HepG2 (cell line): ENCODE measurements at regions not wholly inside any gene's neighbourhood (a gene's known extent, or its start where the extent isn't known, plus 50 kb on each side); places are given as distances from the start of the nearest gene placed in this dataset.

Source experiments
- ATAC-seq: fragments of 200-7000 bp; cut with Tn5 transposase; 3 replicates; pipeline ENCODE4 v1.9.1; 2020; ENCODE audit warnings: mild to moderate bottlenecking, moderate library complexity
- BruUV-seq: library from RNA; stranded (reverse); fragments of 400-500 nt; replicated peaks from 2 replicates; lab custom pipeline; 2021; lab: Mats Ljungman, UMichigan
- CTCF ChIA-PET: fragments of 300-600 bp; formaldehyde crosslinking; extraction: SDS; loops from one replicate; lab custom pipeline; 2021; ENCODE audit warnings: low total read pairs, inconsistent platforms, low intra/inter-chr PET ratio; lab: Yijun Ruan, JAX
- POLR2A ChIA-PET: fragments of 350-600 bp; sonication (Branson Sonifier 250); formaldehyde crosslinking; loops from one replicate; lab custom pipeline; 2020; ENCODE audit warnings: antibody characterized with exemption, inconsistent platforms; lab: Yijun Ruan, JAX
- DNase-seq: peaks from one replicate; pipeline ENCODE4 v3.0.0-alpha.2; 2015; ENCODE audit warnings: low spot score
- FAIRE-seq: peaks from 3 replicates; lab custom pipeline; 2011; peaks lifted over from hg19 to GRCh38; lab: Jason Lieb, UNC
- H2AFZ ChIP-seq: one replicate; pipeline ENCODE4 v1.6.1; 2011; ENCODE audit warnings: low read length, inconsistent platforms
- H3K27ac ChIP-seq: fragments of 300-600 bp; 3 replicates; pipeline ENCODE4 v1.8.0; 2011; ENCODE audit warnings: mixed run types, mild to moderate bottlenecking, mixed read lengths, low read length, inconsistent platforms; ENCODE audit not compliant: insufficient read depth; ENCODE audit errors: extremely low read length
- H3K27me3 ChIP-seq, 2 experiments: fragments of 200-600 bp in 1 of 2; 2 replicates in 1 of 2; 3 replicates in 1 of 2; pipeline versions ENCODE4 v1.6.0 to v1.8.0; 2011; ENCODE audit warnings: low read length in 2 of 2, mild to moderate bottlenecking in 2 of 2, moderate library complexity in 2 of 2, inconsistent platforms in 1 of 2; ENCODE audit not compliant: insufficient read depth in 2 of 2, control insufficient read depth in 1 of 2
- H3K36me3 ChIP-seq, 2 experiments: fragments of 200-600 bp in 1 of 2; replicated peaks in 1 of 2; 2 replicates in 1 of 2; 3 replicates in 1 of 2; pipeline versions ENCODE4 v1.5.1 to v1.8.0; 2011; ENCODE audit warnings: low read length in 2 of 2, inconsistent platforms in 1 of 2; ENCODE audit not compliant: insufficient read depth in 2 of 2, control insufficient read depth in 1 of 2
- H3K4me1 ChIP-seq: 2 replicates; pipeline ENCODE4 v1.5.1; 2012; ENCODE audit warnings: low read length, inconsistent platforms; ENCODE audit not compliant: insufficient read depth
- H3K4me2 ChIP-seq: 2 replicates; pipeline ENCODE4 v1.6.0; 2011; ENCODE audit warnings: low read depth, low read length, inconsistent platforms
- H3K4me3 ChIP-seq, 3 experiments: fragments of 200-600 bp in 1 of 3; sonication (generic), shearing (Covaris generic) in 1 of 3; replicated peaks in 1 of 3; 2 replicates each; pipeline ENCODE4 v1.5.1; 2011 to 2016; ENCODE audit warnings: low read length in 3 of 3, inconsistent platforms in 2 of 3, low read depth in 2 of 3, mild to moderate bottlenecking in 2 of 3, control low read depth in 1 of 3, mixed read lengths in 1 of 3; ENCODE audit not compliant: insufficient read depth in 1 of 3
- H3K79me2 ChIP-seq: one replicate; pipeline ENCODE4 v1.6.1; 2011; ENCODE audit warnings: low read length, inconsistent platforms; ENCODE audit not compliant: insufficient read depth
- H3K9ac ChIP-seq: 2 replicates; pipeline ENCODE4 v1.6.0; 2011; ENCODE audit warnings: mild to moderate bottlenecking, low read depth, low read length, inconsistent platforms; ENCODE audit not compliant: insufficient read depth
- H3K9me3 ChIP-seq: 2 replicates; pipeline ENCODE4 v1.5.1; 2012; ENCODE audit warnings: mild to moderate bottlenecking, low read length
- H4K20me1 ChIP-seq: 2 replicates; pipeline ENCODE4 v1.6.0; 2011; ENCODE audit warnings: inconsistent platforms, mild to moderate bottlenecking, low read length, moderate library complexity; ENCODE audit not compliant: insufficient read depth
- ARNTL ChIP-seq: sonication (generic); formaldehyde crosslinking; IDR thresholded peaks from 2 replicates; pipeline ENCODE4 v1.4.0; 2020; ENCODE audit warnings: mild to moderate bottlenecking, missing genetic modification reagents
- MEIS2 ChIP-seq: sonication (generic); formaldehyde crosslinking; IDR thresholded peaks from 2 replicates; pipeline ENCODE4 v1.9.0; 2021; ENCODE audit warnings: mild to moderate bottlenecking, missing genetic modification reagents
- MIER3 ChIP-seq: IDR thresholded peaks from 2 replicates; pipeline ENCODE4 v1.6.1; 2016; ENCODE audit warnings: missing compliant biosample characterization, borderline replicate concordance
- MXD4 ChIP-seq: IDR thresholded peaks from 2 replicates; pipeline ENCODE4 v1.6.1; 2016; ENCODE audit warnings: mild to moderate bottlenecking, missing biosample characterization, missing genetic modification reagents
- POGZ ChIP-seq: sonication (generic); formaldehyde crosslinking; IDR thresholded peaks from 2 replicates; pipeline ENCODE4 v1.4.0; 2020; ENCODE audit warnings: mild to moderate bottlenecking, missing genetic modification reagents
- U2AF2 ChIP-seq: fragments of 200-400 bp; formaldehyde crosslinking; IDR thresholded peaks from 2 replicates; pipeline ENCODE4 v1.6.1; 2017; ENCODE audit warnings: low read depth, mild to moderate bottlenecking, low read length
- ZNF136 ChIP-seq: sonication (generic); formaldehyde crosslinking; IDR thresholded peaks from 2 replicates; pipeline ENCODE4 v1.8.1; 2022; ENCODE audit warnings: low read depth, mild to moderate bottlenecking, moderate library complexity, missing genetic modification reagents
- ZNF224 ChIP-seq: sonication (generic); formaldehyde crosslinking; IDR thresholded peaks from 2 replicates; pipeline ENCODE4 v1.5.0; 2020; ENCODE audit warnings: mild to moderate bottlenecking, missing genetic modification reagents
- WGBS: methylation state at CpG from one replicate; pipeline ENCODE4 v1.1.6; 2017; ENCODE audit warnings: low lambda C conversion rate; 5-methylcytosine and 5-hydroxymethylcytosine counted together
- in situ Hi-C: cut with HindIII; loops from 2 replicates; pipeline ENCODE4 v1.10.0; 2017; ENCODE audit warnings: low pct_unique_long_range_greater_than_20kb; ENCODE audit not compliant: extremely low pct_ligation_motif_present
- intact Hi-C: fragments of 100-400 bp; cut with micrococcal nuclease; formaldehyde crosslinking; loops from one replicate; pipeline ENCODE4 v1.10.0; 2022; ENCODE audit not compliant: unreplicated experiment
- TF ChIP-seq, protein P1 (sequence below): sonication (generic); formaldehyde crosslinking; IDR thresholded peaks from 2 replicates; pipeline ENCODE4 v1.4.0; 2020; ENCODE audit warnings: missing genetic modification reagents, borderline replicate concordance
- TF ChIP-seq, protein P2 (sequence below): sonication (generic); formaldehyde crosslinking; IDR thresholded peaks from 2 replicates; pipeline ENCODE4 v1.4.0; 2020; ENCODE audit warnings: missing genetic modification reagents
- TF ChIP-seq, protein P3 (sequence below): sonication (generic); formaldehyde crosslinking; IDR thresholded peaks from 2 replicates; pipeline ENCODE4 v1.8.0; 2022; ENCODE audit warnings: missing genetic modification reagents, mild to moderate bottlenecking, inconsistent platforms, borderline replicate concordance

DNA sequence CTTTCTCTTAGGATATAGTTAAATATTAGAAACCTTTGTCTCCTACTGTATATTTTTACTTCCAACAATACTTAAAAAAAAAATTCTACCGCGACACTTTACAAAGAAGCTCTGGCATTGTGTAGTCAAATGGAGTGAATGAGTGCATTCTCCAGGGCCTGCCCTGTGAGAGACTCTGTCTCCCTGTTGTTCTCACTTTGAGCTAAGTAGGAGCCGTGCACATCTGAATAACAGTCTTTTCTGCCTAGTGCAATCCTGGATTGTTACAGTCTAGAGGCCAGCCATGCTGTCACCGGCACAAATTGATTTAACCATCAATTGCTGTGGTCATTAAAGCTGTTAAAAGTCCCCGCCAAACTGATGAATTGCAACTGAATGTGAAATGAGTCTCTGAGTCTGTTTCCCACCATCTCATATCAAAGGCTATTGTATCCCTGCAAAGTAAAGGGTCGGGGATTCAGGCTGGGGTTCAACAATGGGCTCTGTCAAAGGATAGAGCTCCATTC is 156.0 kb downstream of the RFPL4B start (continued):
- no peak for TF ChIP-seq ZNF224 (CRISPR knock-in tag)
- TF ChIP-seq, protein P1, sequence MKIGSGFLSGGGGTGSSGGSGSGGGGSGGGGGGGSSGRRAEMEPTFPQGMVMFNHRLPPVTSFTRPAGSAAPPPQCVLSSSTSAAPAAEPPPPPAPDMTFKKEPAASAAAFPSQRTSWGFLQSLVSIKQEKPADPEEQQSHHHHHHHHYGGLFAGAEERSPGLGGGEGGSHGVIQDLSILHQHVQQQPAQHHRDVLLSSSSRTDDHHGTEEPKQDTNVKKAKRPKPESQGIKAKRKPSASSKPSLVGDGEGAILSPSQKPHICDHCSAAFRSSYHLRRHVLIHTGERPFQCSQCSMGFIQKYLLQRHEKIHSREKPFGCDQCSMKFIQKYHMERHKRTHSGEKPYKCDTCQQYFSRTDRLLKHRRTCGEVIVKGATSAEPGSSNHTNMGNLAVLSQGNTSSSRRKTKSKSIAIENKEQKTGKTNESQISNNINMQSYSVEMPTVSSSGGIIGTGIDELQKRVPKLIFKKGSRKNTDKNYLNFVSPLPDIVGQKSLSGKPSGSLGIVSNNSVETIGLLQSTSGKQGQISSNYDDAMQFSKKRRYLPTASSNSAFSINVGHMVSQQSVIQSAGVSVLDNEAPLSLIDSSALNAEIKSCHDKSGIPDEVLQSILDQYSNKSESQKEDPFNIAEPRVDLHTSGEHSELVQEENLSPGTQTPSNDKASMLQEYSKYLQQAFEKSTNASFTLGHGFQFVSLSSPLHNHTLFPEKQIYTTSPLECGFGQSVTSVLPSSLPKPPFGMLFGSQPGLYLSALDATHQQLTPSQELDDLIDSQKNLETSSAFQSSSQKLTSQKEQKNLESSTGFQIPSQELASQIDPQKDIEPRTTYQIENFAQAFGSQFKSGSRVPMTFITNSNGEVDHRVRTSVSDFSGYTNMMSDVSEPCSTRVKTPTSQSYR (CRISPR knock-in tag), result no peak
- TF ChIP-seq, all 625 proteins: peak for 0

DNA sequence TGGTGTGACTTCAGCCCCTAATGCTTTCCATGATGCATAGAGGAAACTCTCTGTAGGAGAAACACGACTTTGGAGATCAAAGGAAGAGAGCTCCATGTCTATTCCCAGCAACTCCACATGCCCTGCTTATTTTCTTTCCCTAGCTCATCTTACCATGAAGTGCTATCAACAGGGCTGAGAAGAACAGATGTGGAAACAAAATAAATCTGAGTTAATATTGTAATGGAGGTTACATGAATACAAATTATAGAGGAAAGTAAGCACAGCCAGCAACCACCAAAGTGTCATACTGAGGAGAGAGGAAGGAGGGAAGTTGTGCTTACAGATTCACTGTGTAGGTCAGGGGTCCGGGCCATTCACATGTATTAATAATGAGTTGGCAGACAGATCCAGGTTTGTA is 157.5 kb downstream of the RFPL4B start:
- DNase-seq (no peak), ATAC-seq (no peak), FAIRE-seq (no peak)
- ChIA-PET CTCF (no interaction called here), POLR2A (no interaction called here)
- Histone ChIP-seq H3K9ac (no peak overlapping the region), H3K4me3 (no peak overlapping the region), H3K4me1 (no peaks in the 10 kb centered on the region), H3K79me2 (no peaks in the 10 kb centered on the region), H3K27ac (no peak overlapping the region), H3K4me2 (no peak overlapping the region), H3K36me3 (no peaks in the 10 kb centered on the region), H2AFZ (no peak overlapping the region), H3K9me3 (peaks cover 5% of the 10 kb centered on the region; the same call in 1 of the 2 replicates), H4K20me1 (no peaks in the 10 kb centered on the region)
- no TSS peak for BruUV-seq
- in situ Hi-C loops, result no loop called here
- intact Hi-C loops, result no loop called here
- TF ChIP-seq POGZ (CRISPR knock-in tag) (no peak), ZNF136 (no peak), U2AF2 (no peak), MEIS2 (CRISPR knock-in tag) (no peak), ARNTL (CRISPR knock-in tag) (no peak), MXD4 (no peak), MIER3 (CRISPR knock-in tag) (no peak)
- TF ChIP-seq, protein P2, sequence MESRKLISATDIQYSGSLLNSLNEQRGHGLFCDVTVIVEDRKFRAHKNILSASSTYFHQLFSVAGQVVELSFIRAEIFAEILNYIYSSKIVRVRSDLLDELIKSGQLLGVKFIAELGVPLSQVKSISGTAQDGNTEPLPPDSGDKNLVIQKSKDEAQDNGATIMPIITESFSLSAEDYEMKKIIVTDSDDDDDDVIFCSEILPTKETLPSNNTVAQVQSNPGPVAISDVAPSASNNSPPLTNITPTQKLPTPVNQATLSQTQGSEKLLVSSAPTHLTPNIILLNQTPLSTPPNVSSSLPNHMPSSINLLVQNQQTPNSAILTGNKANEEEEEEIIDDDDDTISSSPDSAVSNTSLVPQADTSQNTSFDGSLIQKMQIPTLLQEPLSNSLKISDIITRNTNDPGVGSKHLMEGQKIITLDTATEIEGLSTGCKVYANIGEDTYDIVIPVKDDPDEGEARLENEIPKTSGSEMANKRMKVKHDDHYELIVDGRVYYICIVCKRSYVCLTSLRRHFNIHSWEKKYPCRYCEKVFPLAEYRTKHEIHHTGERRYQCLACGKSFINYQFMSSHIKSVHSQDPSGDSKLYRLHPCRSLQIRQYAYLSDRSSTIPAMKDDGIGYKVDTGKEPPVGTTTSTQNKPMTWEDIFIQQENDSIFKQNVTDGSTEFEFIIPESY (CRISPR knock-in tag), result no peak
- TF ChIP-seq, protein P3, sequence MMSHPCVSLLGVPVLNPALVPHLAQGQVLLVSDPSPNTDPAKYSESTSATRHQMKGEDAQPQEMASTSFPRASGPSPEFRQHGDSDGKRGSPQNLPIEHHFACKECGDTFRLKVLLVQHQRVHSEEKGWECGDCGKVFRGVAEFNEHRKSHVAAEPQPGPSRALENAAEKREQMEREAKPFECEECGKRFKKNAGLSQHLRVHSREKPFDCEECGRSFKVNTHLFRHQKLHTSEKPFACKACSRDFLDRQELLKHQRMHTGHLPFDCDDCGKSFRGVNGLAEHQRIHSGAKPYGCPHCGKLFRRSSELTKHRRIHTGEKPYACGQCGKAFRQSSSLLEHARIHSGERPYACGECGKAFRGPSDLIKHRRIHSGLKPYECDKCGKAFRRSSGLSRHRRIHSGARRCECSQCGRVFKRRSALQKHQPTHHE, result no peak
- TF ChIP-seq, all 625 proteins: peak for 0
- no peaks in the 10 kb centered on the region; a peak in 1 of 5 replicates for H3K27me3 ChIP-seq
- WGBS, result 0% methylated on average over 2 of the region's 2 CpGs
